ENCODE measurements at regions not wholly inside any gene's neighbourhood (a gene's known extent, or its start where the extent isn't known, plus 50 kb on each side); places are given as distances from the start of the nearest gene placed in this dataset.

- Histone ChIP-seq H3K4me1 (ENCODE audit: insufficient read depth) (no peaks in the 10 kb centered on the region), H3K27me3 (no peaks in the 10 kb centered on the region), H3K79me2 (no peaks in the 10 kb centered on the region), H4K20me1 (ENCODE audit: insufficient read depth, poor library complexity, severe bottlenecking) (no peaks in the 10 kb centered on the region), H3K9me3 (ENCODE audit: low read depth) (no peaks in the 10 kb centered on the region), H3K27ac (no peak overlapping the region), H3K9me2 (replicated peaks; ENCODE audit: insufficient read depth) (no peaks in the 10 kb centered on the region), H3K36me3 (replicated peaks; ENCODE audit: insufficient read depth, low read depth) (no peaks in the 10 kb centered on the region), H3K4me2 (no peak overlapping the region), H2AFZ (no peak overlapping the region), H3K4me3 (no peak overlapping the region)
- 72% methylated on average over 4 of the region's 4 CpGs for WGBS (ENCODE audit: low lambda C conversion rate, missing lambda C conversion rate)
- TF ChIP-seq, protein P1, sequence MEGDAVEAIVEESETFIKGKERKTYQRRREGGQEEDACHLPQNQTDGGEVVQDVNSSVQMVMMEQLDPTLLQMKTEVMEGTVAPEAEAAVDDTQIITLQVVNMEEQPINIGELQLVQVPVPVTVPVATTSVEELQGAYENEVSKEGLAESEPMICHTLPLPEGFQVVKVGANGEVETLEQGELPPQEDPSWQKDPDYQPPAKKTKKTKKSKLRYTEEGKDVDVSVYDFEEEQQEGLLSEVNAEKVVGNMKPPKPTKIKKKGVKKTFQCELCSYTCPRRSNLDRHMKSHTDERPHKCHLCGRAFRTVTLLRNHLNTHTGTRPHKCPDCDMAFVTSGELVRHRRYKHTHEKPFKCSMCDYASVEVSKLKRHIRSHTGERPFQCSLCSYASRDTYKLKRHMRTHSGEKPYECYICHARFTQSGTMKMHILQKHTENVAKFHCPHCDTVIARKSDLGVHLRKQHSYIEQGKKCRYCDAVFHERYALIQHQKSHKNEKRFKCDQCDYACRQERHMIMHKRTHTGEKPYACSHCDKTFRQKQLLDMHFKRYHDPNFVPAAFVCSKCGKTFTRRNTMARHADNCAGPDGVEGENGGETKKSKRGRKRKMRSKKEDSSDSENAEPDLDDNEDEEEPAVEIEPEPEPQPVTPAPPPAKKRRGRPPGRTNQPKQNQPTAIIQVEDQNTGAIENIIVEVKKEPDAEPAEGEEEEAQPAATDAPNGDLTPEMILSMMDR (IDR thresholded peaks at IDR 0.05; ENCODE audit: poor library complexity): no peak
- no peak for TF ChIP-seq EZH2phosphoT487 (IDR thresholded peaks at IDR 0.05; ENCODE audit: low read depth, severe bottlenecking, unreplicated experiment)
- TF ChIP-seq EZH2 (IDR thresholded peaks at IDR 0.05; ENCODE audit: borderline replicate concordance): no peak
- no peak for DNase-seq (ENCODE audit: low spot score)
Measured at GRCh38 chr3:72601983-72602750, 246.1 kb downstream of the SHQ1 start.

DNA sequence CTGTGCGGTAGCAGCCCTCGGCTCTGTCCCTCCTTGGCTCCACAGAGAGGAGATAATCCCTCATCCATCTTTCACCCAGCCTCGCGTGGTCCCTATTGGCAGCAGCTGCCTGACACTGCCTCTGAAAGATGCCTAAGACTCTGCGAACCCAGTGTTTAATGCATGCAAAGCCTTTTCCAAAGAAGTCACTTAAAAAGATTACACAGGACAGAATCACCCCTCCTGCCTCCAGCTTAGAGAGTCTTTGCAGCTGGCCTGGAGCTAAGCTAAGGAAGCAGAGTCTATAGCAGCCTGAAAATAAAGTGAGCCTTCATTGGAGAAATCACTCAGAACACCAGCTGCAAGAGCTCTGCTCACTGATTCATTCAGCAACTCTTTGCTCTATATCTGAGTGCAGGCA lies 247.2 kb downstream of the SHQ1 start:
- no peaks in the 10 kb centered on the region for H3K9me2 ChIP-seq (replicated peaks; ENCODE audit: insufficient read depth)
- no peak overlapping the region for H2AFZ ChIP-seq
- H3K36me3 ChIP-seq (replicated peaks; ENCODE audit: insufficient read depth, low read depth): no peaks in the 10 kb centered on the region
- peaks cover under 1% of the 10 kb centered on the region for H3K4me1 ChIP-seq (ENCODE audit: insufficient read depth)
- H3K4me3 ChIP-seq: no peak overlapping the region
- DNase-seq (ENCODE audit: low spot score): no peak
- H3K79me2 ChIP-seq: no peaks in the 10 kb centered on the region
- no peaks in the 10 kb centered on the region for H4K20me1 ChIP-seq (ENCODE audit: insufficient read depth, poor library complexity, severe bottlenecking)
- no peaks in the 10 kb centered on the region for H3K9me3 ChIP-seq (ENCODE audit: low read depth)
- TF ChIP-seq, protein P1 (IDR thresholded peaks at IDR 0.05; ENCODE audit: poor library complexity): no peak
- TF ChIP-seq EZH2phosphoT487 (IDR thresholded peaks at IDR 0.05; ENCODE audit: low read depth, severe bottlenecking, unreplicated experiment): no peak
- no peak for TF ChIP-seq EZH2 (IDR thresholded peaks at IDR 0.05; ENCODE audit: borderline replicate concordance)
- no peak overlapping the region for H3K27ac ChIP-seq
- no peaks in the 10 kb centered on the region for H3K27me3 ChIP-seq
- no peak overlapping the region for H3K4me2 ChIP-seq
- WGBS (ENCODE audit: low lambda C conversion rate, missing lambda C conversion rate): 51% methylated on average over 5 of the region's 5 CpGs

- H4K20me1 ChIP-seq (ENCODE audit: insufficient read depth, poor library complexity, severe bottlenecking): no peaks in the 10 kb centered on the region
- H3K36me3 ChIP-seq (replicated peaks; ENCODE audit: insufficient read depth, low read depth): no peaks in the 10 kb centered on the region
- TF ChIP-seq, protein P1 (IDR thresholded peaks at IDR 0.05; ENCODE audit: poor library complexity): no peak
- no peaks in the 10 kb centered on the region for H3K9me2 ChIP-seq (replicated peaks; ENCODE audit: insufficient read depth)
- no peak overlapping the region for H2AFZ ChIP-seq
- no peak overlapping the region for H3K27ac ChIP-seq
- WGBS (ENCODE audit: low lambda C conversion rate, missing lambda C conversion rate): 56% methylated on average over 5 of the region's 5 CpGs
- DNase-seq (ENCODE audit: low spot score): no peak
- H3K9me3 ChIP-seq (ENCODE audit: low read depth): no peaks in the 10 kb centered on the region
- no peaks in the 10 kb centered on the region for H3K79me2 ChIP-seq
- H3K4me2 ChIP-seq: no peak overlapping the region
- H3K4me1 ChIP-seq (ENCODE audit: insufficient read depth): peaks cover 3% of the 10 kb centered on the region
- H3K4me3 ChIP-seq: no peak overlapping the region
- no peaks in the 10 kb centered on the region for H3K27me3 ChIP-seq
Measured at GRCh38 chr3:72597756-72598195, 250.5 kb downstream of the SHQ1 start.

All from hepatocyte (in vitro differentiated cells).